CD4-positive, CD25-positive, alpha-beta regulatory T cell (primary cell): ENCODE measurements at regions not wholly inside any gene's neighbourhood (a gene's known extent, or its start where the extent isn't known, plus 50 kb on each side); places are given as distances from the start of the nearest gene placed in this dataset.
"Not testable (repeated sequence)": the region's sequence is repeated elsewhere in the genome, so short reads cannot be mapped to it uniquely, and the experiment has no call there.

Experiments used
- ATAC-seq, 2 donors: fragments of 150-1000 bp; cut with Tn5 transposase; one replicate each; pipeline ENCODE4 v1.10.0; 2021; ENCODE audit warnings: low read depth in 2 of 2, moderate number of reproducible peaks in 2 of 2, moderate library complexity in 1 of 2
- DNase-seq, 3 donors: peaks; one replicate each; pipeline versions ENCODE4 v3.0.0 to v3.0.0-alpha.2; 2012 to 2022; ENCODE audit warnings: mixed read lengths in 1 of 3
- H3K27ac ChIP-seq: one replicate; pipeline ENCODE4 v1.7.0; 2013; ENCODE audit warnings: mild to moderate bottlenecking, low read length; ENCODE audit not compliant: insufficient read depth, poor library complexity, severe bottlenecking
- H3K27me3 ChIP-seq: one replicate; pipeline ENCODE4 v1.7.0; 2013; ENCODE audit warnings: low read length; ENCODE audit not compliant: control insufficient read depth, insufficient read depth
- H3K36me3 ChIP-seq: one replicate; pipeline ENCODE4 v1.7.0; 2013; ENCODE audit warnings: mild to moderate bottlenecking, low read length, moderate library complexity; ENCODE audit not compliant: control insufficient read depth, insufficient read depth
- H3K4me1 ChIP-seq: 2 replicates; pipeline ENCODE4 v1.7.0; 2013; ENCODE audit warnings: mild to moderate bottlenecking, low read length; ENCODE audit not compliant: insufficient read depth, control insufficient read depth, poor library complexity, severe bottlenecking
- H3K4me3 ChIP-seq: one replicate; pipeline ENCODE4 v1.7.0; 2013; ENCODE audit warnings: low read depth, mild to moderate bottlenecking, low read length, moderate library complexity
- H3K9me3 ChIP-seq, 2 experiments: 1 replicate in 1 of 2; 2 replicates in 1 of 2; pipeline ENCODE4 v1.7.0; 2013; ENCODE audit warnings: low read length in 2 of 2, mild to moderate bottlenecking in 1 of 2, moderate library complexity in 1 of 2; ENCODE audit not compliant: control insufficient read depth in 2 of 2
- H3K27ac Mint-ChIP-seq, 3 donors: one replicate each; pipeline ENCODE4 v1.8.0; 2020 to 2022; ENCODE audit warnings: mild to moderate bottlenecking in 3 of 3, mixed read lengths in 3 of 3, moderate library complexity in 2 of 3
- H3K27me3 Mint-ChIP-seq: one replicate; pipeline ENCODE4 v1.8.0; 2022; ENCODE audit warnings: mild to moderate bottlenecking, mixed read lengths
- H3K36me3 Mint-ChIP-seq: one replicate; pipeline ENCODE4 v1.8.0; 2020; ENCODE audit warnings: mixed read lengths
- H3K4me1 Mint-ChIP-seq, 4 donors: one replicate each; pipeline ENCODE4 v1.8.0; 2020 to 2022; ENCODE audit warnings: mixed read lengths in 4 of 4, mild to moderate bottlenecking in 1 of 4
- H3K4me3 Mint-ChIP-seq, 4 donors: one replicate each; pipeline ENCODE4 v1.8.0; 2020 to 2022; ENCODE audit warnings: mild to moderate bottlenecking in 4 of 4, mixed read lengths in 4 of 4, moderate library complexity in 3 of 4
- H3K9me3 Mint-ChIP-seq, 7 donors: one replicate each; pipeline ENCODE4 v1.8.0; 2020 to 2022; ENCODE audit warnings: mixed read lengths in 7 of 7, mild to moderate bottlenecking in 3 of 7, moderate library complexity in 2 of 7

DNA sequence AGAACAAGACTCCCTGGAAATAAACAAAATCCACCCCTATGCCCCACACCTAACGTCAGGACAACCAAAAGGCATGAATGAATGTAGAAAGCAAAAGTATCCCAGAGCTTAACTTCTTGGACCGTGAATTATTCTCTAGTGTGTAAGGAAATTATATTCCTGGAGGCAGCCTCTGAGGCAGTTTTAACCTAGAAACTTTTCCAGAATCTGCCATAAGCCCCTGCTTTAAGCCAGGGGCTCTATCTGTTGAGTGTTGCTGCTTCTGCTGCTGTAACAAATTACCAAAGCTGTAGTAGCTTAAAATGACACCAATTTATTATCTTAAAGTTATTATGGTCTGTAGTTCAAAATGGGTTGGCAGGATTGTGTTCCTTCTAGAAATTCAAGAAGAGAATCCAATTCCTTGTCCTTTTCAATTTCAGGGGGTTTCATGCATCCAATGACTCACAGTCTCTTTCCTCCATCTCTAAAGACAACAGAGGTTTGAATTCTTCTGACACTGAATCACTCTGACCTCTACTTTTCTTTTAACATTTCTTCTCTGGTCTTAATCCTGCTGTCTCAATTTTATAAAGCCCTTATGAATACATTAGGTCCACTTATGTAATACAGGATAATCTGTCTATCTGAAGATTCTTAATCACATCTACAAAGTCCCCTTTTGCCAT, 242.7 kb downstream of the ATXN7L3B start:
- no peaks in the 10 kb centered on the region for H3K27me3 Mint-ChIP-seq
- H3K36me3 Mint-ChIP-seq: no peaks in the 10 kb centered on the region
- ATAC-seq (no peak), DNase-seq (no peak)
- H3K4me1 ChIP-seq: no peaks in the 10 kb centered on the region
- H3K27ac ChIP-seq: no peak overlapping the region
- H3K4me3 Mint-ChIP-seq: no peak overlapping the region
- peaks cover 0 to 3% (median 0%) of the 10 kb centered on the region in 7 donors for H3K9me3 Mint-ChIP-seq
- no peaks in the 10 kb centered on the region for H3K4me1 Mint-ChIP-seq
- H3K27ac Mint-ChIP-seq: no peak overlapping the region
- H3K9me3 ChIP-seq: no peaks in the 10 kb centered on the region
- H3K4me3 ChIP-seq: no peak overlapping the region
- no peaks in the 10 kb centered on the region for H3K36me3 ChIP-seq
- no peaks in the 10 kb centered on the region for H3K27me3 ChIP-seq

DNA sequence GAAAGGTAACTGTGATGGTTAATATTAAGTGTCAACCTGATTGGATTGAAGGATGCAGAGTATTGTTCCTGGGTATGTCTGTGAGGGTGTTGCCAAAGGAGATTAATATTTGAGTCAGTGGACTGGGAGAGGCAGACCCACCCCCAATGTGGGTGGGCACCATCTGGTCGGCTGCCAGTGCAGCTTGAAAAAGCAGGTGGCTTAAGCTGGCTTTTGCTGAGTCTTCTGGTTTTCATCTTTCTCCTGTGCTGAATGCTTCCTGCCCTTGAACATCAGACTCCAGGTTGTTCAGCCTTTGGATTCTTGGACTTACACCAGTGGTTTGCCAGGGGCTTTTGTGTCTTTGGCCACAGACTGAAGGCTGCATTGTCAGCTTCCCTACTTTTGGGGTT, 243.2 kb downstream of the ATXN7L3B start:
- H3K4me1 Mint-ChIP-seq, H3K27me3 Mint-ChIP-seq, H3K4me1 ChIP-seq, H3K4me3 Mint-ChIP-seq, H3K36me3 ChIP-seq, H3K36me3 Mint-ChIP-seq, DNase-seq, H3K27ac Mint-ChIP-seq, H3K9me3 ChIP-seq, H3K27me3 ChIP-seq, H3K4me3 ChIP-seq, ATAC-seq, H3K9me3 Mint-ChIP-seq, H3K27ac ChIP-seq: not testable (repeated sequence)

DNA sequence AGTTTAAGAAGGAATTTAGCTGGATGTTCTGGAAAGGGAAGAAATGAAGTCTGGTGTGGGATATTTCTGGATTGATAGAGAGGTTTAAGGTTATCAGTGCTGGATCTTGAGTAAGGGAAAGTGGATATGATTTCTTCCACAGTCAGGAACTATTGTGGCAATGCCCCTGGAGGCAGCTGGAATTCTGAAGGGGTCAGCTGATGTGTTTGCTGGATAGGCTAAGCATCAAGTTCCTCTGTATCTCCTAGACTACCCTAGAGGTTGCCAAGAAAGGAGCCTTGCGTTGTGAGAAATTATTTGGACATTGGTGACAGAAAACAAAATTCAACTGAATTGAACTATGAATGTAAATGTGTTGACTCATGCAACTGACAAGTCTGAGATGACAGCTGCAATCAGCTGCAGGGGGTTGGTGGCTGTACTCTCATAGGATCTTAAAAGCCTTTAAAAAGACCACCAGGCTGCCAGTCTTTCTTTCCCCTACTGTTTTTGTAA, 244.4 kb downstream of the ATXN7L3B start:
- Histone ChIP-seq H3K27ac (no peak overlapping the region), H3K4me1 (no peaks in the 10 kb centered on the region), H3K36me3 (no peaks in the 10 kb centered on the region), H3K9me3 (no peaks in the 10 kb centered on the region), H3K27me3 (no peaks in the 10 kb centered on the region), H3K4me3 (no peak overlapping the region)
- Mint-ChIP-seq H3K27me3 (no peaks in the 10 kb centered on the region), H3K4me1 (no peaks in the 10 kb centered on the region), H3K9me3 (peaks cover 0 to 8% (median 0%) of the 10 kb centered on the region in 7 donors), H3K36me3 (no peaks in the 10 kb centered on the region), H3K4me3 (no peak overlapping the region), H3K27ac (no peak overlapping the region)
- DNase-seq: no peak
- no peak for ATAC-seq

DNA sequence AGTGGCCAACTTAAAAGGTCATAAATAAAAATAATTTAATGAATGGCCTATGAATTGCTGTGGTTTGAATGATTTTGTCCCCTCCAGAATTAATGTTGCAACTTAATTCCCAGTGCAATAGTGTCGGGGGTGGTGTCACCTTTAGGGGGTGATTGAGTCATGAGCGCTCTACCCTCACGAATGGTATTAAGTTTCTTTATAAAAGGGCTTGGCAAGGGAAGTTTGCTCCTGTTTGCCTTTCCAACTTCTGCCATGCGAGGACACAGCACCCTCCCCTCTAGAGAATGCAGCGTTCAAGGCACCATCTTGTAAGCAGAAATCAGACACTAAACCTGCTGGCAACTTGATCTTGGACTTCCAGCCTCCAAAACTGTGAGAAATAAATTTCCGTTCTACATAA, 253.3 kb downstream of the ATXN7L3B start:
- no peaks in the 10 kb centered on the region for H3K36me3 ChIP-seq
- H3K4me1 ChIP-seq: no peaks in the 10 kb centered on the region
- Mint-ChIP-seq H3K27me3 (no peaks in the 10 kb centered on the region), H3K36me3 (no peaks in the 10 kb centered on the region), H3K4me3 (no peak overlapping the region), H3K4me1 (no peaks in the 10 kb centered on the region), H3K9me3 (peaks cover 0 to 11% (median 4%) of the 10 kb centered on the region in 7 donors), H3K27ac (no peak overlapping the region)
- H3K9me3 ChIP-seq: no peaks in the 10 kb centered on the region
- ATAC-seq (no peak), DNase-seq (no peak)
- no peak overlapping the region for H3K27ac ChIP-seq
- H3K4me3 ChIP-seq: no peak overlapping the region
- H3K27me3 ChIP-seq: no peaks in the 10 kb centered on the region

DNA sequence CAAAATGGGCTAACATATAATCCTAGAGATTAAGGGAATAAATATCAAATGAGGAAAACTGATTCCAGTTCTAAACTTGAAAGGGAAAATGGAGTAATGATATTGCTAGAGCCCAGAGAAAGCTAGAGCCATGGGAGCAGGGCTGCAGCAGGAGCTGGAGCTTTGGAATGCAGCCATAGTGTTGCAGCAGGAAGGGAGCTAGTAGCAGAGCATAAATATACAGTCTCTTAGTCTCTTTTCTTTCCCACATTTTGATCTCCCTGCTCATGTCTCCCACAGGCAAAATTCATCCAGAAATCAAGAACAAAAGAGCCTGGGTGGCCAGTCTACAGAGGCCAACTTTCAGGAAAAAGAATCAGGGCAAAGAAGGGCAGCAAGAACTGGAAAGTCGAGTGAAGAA, 253.7 kb downstream of the ATXN7L3B start:
- Mint-ChIP-seq H3K9me3 (peaks cover 0 to 12% (median 4%) of the 10 kb centered on the region in 7 donors), H3K4me1 (no peaks in the 10 kb centered on the region), H3K27ac (no peak overlapping the region), H3K4me3 (no peak overlapping the region), H3K36me3 (no peaks in the 10 kb centered on the region), H3K27me3 (no peaks in the 10 kb centered on the region)
- Histone ChIP-seq H3K4me3 (no peak overlapping the region), H3K4me1 (no peaks in the 10 kb centered on the region), H3K27me3 (no peaks in the 10 kb centered on the region), H3K9me3 (no peaks in the 10 kb centered on the region), H3K36me3 (no peaks in the 10 kb centered on the region), H3K27ac (no peak overlapping the region)
- DNase-seq (no peak), ATAC-seq (no peak)

DNA sequence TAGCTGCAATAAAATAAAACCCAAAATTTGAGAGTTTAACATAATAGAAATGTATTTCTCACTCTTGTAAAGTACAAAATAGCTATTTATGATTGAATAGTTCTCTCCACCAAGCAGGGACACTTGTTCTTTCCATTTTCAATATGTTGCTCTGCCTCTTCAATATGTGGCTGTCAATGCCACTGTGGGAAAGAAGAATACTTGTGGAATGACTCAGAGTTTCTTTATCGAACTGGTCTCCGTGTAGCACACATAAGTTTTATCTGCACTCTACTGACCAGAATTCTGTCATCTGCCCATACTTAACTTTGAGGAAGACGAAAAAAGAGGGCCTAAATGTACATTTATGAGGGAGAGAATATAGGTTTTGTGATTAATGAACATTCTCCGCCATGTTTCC, 256.9 kb downstream of the ATXN7L3B start:
- H3K4me1 ChIP-seq: no peaks in the 10 kb centered on the region
- no peak overlapping the region for H3K27ac Mint-ChIP-seq
- no peaks in the 10 kb centered on the region for H3K36me3 Mint-ChIP-seq
- no peaks in the 10 kb centered on the region for H3K36me3 ChIP-seq
- DNase-seq: no peak
- H3K4me3 ChIP-seq: no peak overlapping the region
- H3K4me3 Mint-ChIP-seq: no peak overlapping the region
- H3K9me3 Mint-ChIP-seq: peaks cover 0 to 15% (median 1%) of the 10 kb centered on the region in 7 donors
- no peak for ATAC-seq
- H3K9me3 ChIP-seq: no peaks in the 10 kb centered on the region
- H3K27me3 Mint-ChIP-seq: no peaks in the 10 kb centered on the region
- H3K4me1 Mint-ChIP-seq: no peaks in the 10 kb centered on the region
- no peaks in the 10 kb centered on the region for H3K27me3 ChIP-seq
- H3K27ac ChIP-seq: no peak overlapping the region

DNA sequence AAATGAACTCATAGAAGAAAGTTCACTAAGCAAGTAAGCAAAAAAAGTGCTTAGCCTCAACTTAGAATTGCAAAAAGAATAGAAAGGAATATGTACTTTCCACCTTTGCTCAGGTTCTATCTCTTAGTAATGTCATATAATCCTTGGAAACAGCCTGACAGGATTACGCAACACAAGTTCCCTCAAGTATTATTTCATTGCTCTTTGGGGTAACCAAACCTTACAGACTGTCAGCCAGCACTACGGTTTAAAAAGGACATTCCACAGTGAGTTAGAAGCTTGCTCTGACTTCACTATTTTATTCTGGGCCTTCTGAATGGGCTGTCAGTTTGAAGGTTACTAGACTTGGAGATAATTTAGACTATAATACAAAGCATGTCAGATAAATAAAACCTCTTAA, 264.0 kb downstream of the ATXN7L3B start:
- H3K27ac Mint-ChIP-seq: no peak overlapping the region
- Histone ChIP-seq H3K4me3 (no peak overlapping the region), H3K36me3 (no peaks in the 10 kb centered on the region), H3K27me3 (no peaks in the 10 kb centered on the region), H3K4me1 (no peaks in the 10 kb centered on the region), H3K27ac (no peak overlapping the region), H3K9me3 (no peaks in the 10 kb centered on the region)
- no peak for ATAC-seq
- H3K27me3 Mint-ChIP-seq: no peaks in the 10 kb centered on the region
- H3K4me1 Mint-ChIP-seq: no peaks in the 10 kb centered on the region
- peaks cover 0 to 14% (median 3%) of the 10 kb centered on the region in 7 donors for H3K9me3 Mint-ChIP-seq
- DNase-seq: no peak
- no peaks in the 10 kb centered on the region for H3K36me3 Mint-ChIP-seq
- H3K4me3 Mint-ChIP-seq: no peak overlapping the region

DNA sequence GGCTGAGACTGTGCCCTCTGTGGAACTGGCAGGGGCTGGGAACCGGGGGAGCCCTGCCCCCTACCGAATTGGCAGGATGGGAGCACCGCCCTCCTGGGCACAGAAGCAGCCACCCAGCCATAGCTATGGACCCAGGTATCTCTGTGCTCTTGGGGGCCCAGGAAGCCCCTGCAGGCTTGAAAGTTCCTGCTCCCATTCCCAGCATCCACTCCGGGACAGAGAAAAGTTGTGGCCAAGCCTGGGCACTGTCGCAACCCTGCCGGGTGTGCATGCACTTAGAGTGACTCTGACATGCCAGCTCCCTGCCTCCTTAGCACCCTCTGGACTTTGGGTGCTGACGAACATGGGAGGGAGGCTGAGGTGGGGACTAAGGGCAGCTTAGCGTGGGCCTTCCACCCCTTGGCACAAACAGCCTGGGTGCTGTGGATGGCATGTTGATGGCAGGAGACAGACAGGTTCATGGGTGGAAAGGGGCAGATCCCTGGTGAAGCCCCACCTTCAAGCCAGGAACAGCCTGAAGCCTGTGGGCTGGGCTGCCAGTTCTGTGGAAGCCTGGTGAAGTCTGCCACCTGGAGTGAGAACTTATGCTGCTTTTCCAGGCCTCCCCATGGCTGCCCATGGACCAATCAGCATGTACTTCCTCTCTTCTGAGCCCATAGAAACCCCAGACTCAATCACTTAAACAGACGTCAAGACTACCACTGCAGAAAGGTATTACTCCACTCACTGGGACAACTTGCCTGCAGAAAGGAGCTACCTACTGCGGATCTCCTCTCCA, 279.0 kb downstream of the ATXN7L3B start:
- Histone ChIP-seq H3K4me3 (no peak overlapping the region), H3K9me3 (no peaks in the 10 kb centered on the region), H3K36me3 (no peaks in the 10 kb centered on the region), H3K27ac (no peak overlapping the region), H3K27me3 (no peaks in the 10 kb centered on the region), H3K4me1 (no peaks in the 10 kb centered on the region)
- Mint-ChIP-seq H3K27ac (no peak overlapping the region), H3K9me3 (peaks cover 0 to 3% (median 0%) of the 10 kb centered on the region in 7 donors), H3K4me1 (no peaks in the 10 kb centered on the region), H3K4me3 (no peak overlapping the region), H3K36me3 (no peaks in the 10 kb centered on the region), H3K27me3 (no peaks in the 10 kb centered on the region)
- DNase-seq (no peak), ATAC-seq (no peak)
